ENCODE measurements at regions not wholly inside any gene's neighbourhood (a gene's known extent, or its start where the extent isn't known, plus 50 kb on each side); places are given as distances from the start of the nearest gene placed in this dataset.
A peak's percentile ranks its signal among the peaks of the same experiment; 100 is the strongest.

GRCh38 chr13:73937441-73937840 is 196.8 kb downstream of the KLF12 start:
- Mint-ChIP-seq H3K4me3 (no peak overlapping the region), H3K4me1 (ENCODE audit: low read depth) (peaks cover 19% of the 10 kb centered on the region), H3K9me3 (no peaks in the 10 kb centered on the region), H3K27me3 (ENCODE audit: low read depth) (no peaks in the 10 kb centered on the region), H3K36me3 (ENCODE audit: low read depth) (peaks cover 14% of the 10 kb centered on the region), H3K27ac (no peak overlapping the region)

GRCh38 chr13:73935991-73936390 is 198.2 kb downstream of the KLF12 start:
- H3K9me3 Mint-ChIP-seq, result no peaks in the 10 kb centered on the region
- no peaks in the 10 kb centered on the region for H3K27me3 Mint-ChIP-seq (ENCODE audit: low read depth)
- H3K4me1 Mint-ChIP-seq (ENCODE audit: low read depth), result peaks cover 17% of the 10 kb centered on the region
- no peak overlapping the region for H3K4me3 Mint-ChIP-seq
- no peak overlapping the region for H3K27ac Mint-ChIP-seq
- H3K36me3 Mint-ChIP-seq (ENCODE audit: low read depth), result peaks cover 5% of the 10 kb centered on the region

GRCh38 chr13:73934771-73935170 is 199.4 kb downstream of the KLF12 start:
- H3K9me3 Mint-ChIP-seq, result no peaks in the 10 kb centered on the region
- H3K27me3 Mint-ChIP-seq (ENCODE audit: low read depth), result no peaks in the 10 kb centered on the region
- no peak overlapping the region for H3K27ac Mint-ChIP-seq
- peaks cover 5% of the 10 kb centered on the region for H3K36me3 Mint-ChIP-seq (ENCODE audit: low read depth)
- peaks cover 15% of the 10 kb centered on the region for H3K4me1 Mint-ChIP-seq (ENCODE audit: low read depth)
- no peak overlapping the region for H3K4me3 Mint-ChIP-seq

- H3K36me3 Mint-ChIP-seq (ENCODE audit: low read depth), result peaks cover 5% of the 10 kb centered on the region
- no peak overlapping the region for H3K27ac Mint-ChIP-seq
- peaks cover 10% of the 10 kb centered on the region for H3K4me1 Mint-ChIP-seq (ENCODE audit: low read depth)
- H3K4me3 Mint-ChIP-seq, result no peak overlapping the region
- H3K9me3 Mint-ChIP-seq, result no peaks in the 10 kb centered on the region
- H3K27me3 Mint-ChIP-seq (ENCODE audit: low read depth), result no peaks in the 10 kb centered on the region
These were observed 200.0 kb downstream of the KLF12 start for GRCh38 chr13:73934215-73934641.

GRCh38 chr13:73933795-73934194 is 200.4 kb downstream of the KLF12 start:
- peaks cover 10% of the 10 kb centered on the region for H3K4me1 Mint-ChIP-seq (ENCODE audit: low read depth)
- H3K27me3 Mint-ChIP-seq (ENCODE audit: low read depth), result no peaks in the 10 kb centered on the region
- H3K9me3 Mint-ChIP-seq, result no peaks in the 10 kb centered on the region
- H3K36me3 Mint-ChIP-seq (ENCODE audit: low read depth), result peaks cover 5% of the 10 kb centered on the region
- no peak overlapping the region for H3K27ac Mint-ChIP-seq
- H3K4me3 Mint-ChIP-seq, result no peak overlapping the region

- no peaks in the 10 kb centered on the region for H3K27me3 Mint-ChIP-seq (ENCODE audit: low read depth)
- no peak overlapping the region for H3K27ac Mint-ChIP-seq
- H3K9me3 Mint-ChIP-seq, result no peaks in the 10 kb centered on the region
- peaks cover 5% of the 10 kb centered on the region for H3K36me3 Mint-ChIP-seq (ENCODE audit: low read depth)
- H3K4me3 Mint-ChIP-seq, result no peak overlapping the region
- H3K4me1 Mint-ChIP-seq (ENCODE audit: low read depth), result peaks cover 8% of the 10 kb centered on the region
These were observed 202.1 kb downstream of the KLF12 start for GRCh38 chr13:73932091-73932490.

GRCh38 chr13:73929287-73929932 is 204.8 kb downstream of the KLF12 start:
- Mint-ChIP-seq H3K27me3 (ENCODE audit: low read depth) (no peaks in the 10 kb centered on the region), H3K4me3 (no peak overlapping the region), H3K36me3 (ENCODE audit: low read depth) (no peaks in the 10 kb centered on the region), H3K27ac (no peak overlapping the region), H3K9me3 (no peaks in the 10 kb centered on the region), H3K4me1 (ENCODE audit: low read depth) (peaks cover 11% of the 10 kb centered on the region)

GRCh38 chr13:73924607-73925006 is 209.6 kb downstream of the KLF12 start:
- no peak overlapping the region for H3K4me3 Mint-ChIP-seq

GRCh38 chr13:73922493-73923393 is 211.5 kb downstream of the KLF12 start:
- Mint-ChIP-seq H3K36me3 (ENCODE audit: low read depth) (no peaks in the 10 kb centered on the region), H3K27ac (no peak overlapping the region), H3K4me3 (no peak overlapping the region), H3K27me3 (ENCODE audit: low read depth) (no peaks in the 10 kb centered on the region), H3K4me1 (ENCODE audit: low read depth) (peaks cover 9% of the 10 kb centered on the region), H3K9me3 (no peaks in the 10 kb centered on the region)

More at GRCh38 chr13:73924607-73925006, 209.6 kb downstream of the KLF12 start:
- Mint-ChIP-seq H3K27me3 (ENCODE audit: low read depth) (no peaks in the 10 kb centered on the region), H3K27ac (peak overlapping the region; percentile 1), H3K9me3 (no peaks in the 10 kb centered on the region), H3K4me1 (ENCODE audit: low read depth) (peaks cover 9% of the 10 kb centered on the region), H3K36me3 (ENCODE audit: low read depth) (no peaks in the 10 kb centered on the region)

- H3K4me3 Mint-ChIP-seq, result no peak overlapping the region
- H3K27ac Mint-ChIP-seq, result no peak overlapping the region
- no peaks in the 10 kb centered on the region for H3K36me3 Mint-ChIP-seq (ENCODE audit: low read depth)
- H3K9me3 Mint-ChIP-seq, result no peaks in the 10 kb centered on the region
- H3K27me3 Mint-ChIP-seq (ENCODE audit: low read depth), result no peaks in the 10 kb centered on the region
- no peaks in the 10 kb centered on the region for H3K4me1 Mint-ChIP-seq (ENCODE audit: low read depth)
These were observed 215.5 kb downstream of the KLF12 start for GRCh38 chr13:73918691-73919090.

GRCh38 chr13:73913751-73914518 is 220.3 kb downstream of the KLF12 start:
- Mint-ChIP-seq H3K4me1 (ENCODE audit: low read depth) (peaks cover 6% of the 10 kb centered on the region), H3K27me3 (ENCODE audit: low read depth) (no peaks in the 10 kb centered on the region), H3K36me3 (ENCODE audit: low read depth) (no peaks in the 10 kb centered on the region), H3K4me3 (no peak overlapping the region), H3K27ac (no peak overlapping the region), H3K9me3 (no peaks in the 10 kb centered on the region)

- peaks cover 6% of the 10 kb centered on the region for H3K4me1 Mint-ChIP-seq (ENCODE audit: low read depth)
- no peaks in the 10 kb centered on the region for H3K36me3 Mint-ChIP-seq (ENCODE audit: low read depth)
- no peak overlapping the region for H3K4me3 Mint-ChIP-seq
- no peaks in the 10 kb centered on the region for H3K9me3 Mint-ChIP-seq
- no peaks in the 10 kb centered on the region for H3K27me3 Mint-ChIP-seq (ENCODE audit: low read depth)
- H3K27ac Mint-ChIP-seq, result no peak overlapping the region
These were observed 221.0 kb downstream of the KLF12 start for GRCh38 chr13:73913079-73913740.

- Mint-ChIP-seq H3K36me3 (ENCODE audit: low read depth) (no peaks in the 10 kb centered on the region), H3K27me3 (ENCODE audit: low read depth) (no peaks in the 10 kb centered on the region), H3K9me3 (no peaks in the 10 kb centered on the region), H3K27ac (no peak overlapping the region), H3K4me3 (no peak overlapping the region), H3K4me1 (ENCODE audit: low read depth) (peaks cover 6% of the 10 kb centered on the region)
These were observed 222.8 kb downstream of the KLF12 start for GRCh38 chr13:73911361-73911760.

- Mint-ChIP-seq H3K27ac (no peak overlapping the region), H3K27me3 (ENCODE audit: low read depth) (no peaks in the 10 kb centered on the region), H3K36me3 (ENCODE audit: low read depth) (no peaks in the 10 kb centered on the region), H3K4me1 (ENCODE audit: low read depth) (peaks cover 6% of the 10 kb centered on the region), H3K9me3 (no peaks in the 10 kb centered on the region), H3K4me3 (no peak overlapping the region)
These were observed 223.5 kb downstream of the KLF12 start for GRCh38 chr13:73910733-73911132.

Measured in T-helper 1 cell treated with Interleukin-12 subunit alpha and Interleukin-12 subunit beta and Interleukin-4 antibody, amounts not matched to agents 30 μg/mL and 1 μg/mL, for 36 hours (primary cell).